Suprapubic skin (tissue), 4 donors: ENCODE measurements at regions not wholly inside any gene's neighbourhood (a gene's known extent, or its start where the extent isn't known, plus 50 kb on each side); places are given as distances from the start of the nearest gene placed in this dataset.
"Not testable (repeated sequence)": the region's sequence is repeated elsewhere in the genome, so short reads cannot be mapped to it uniquely, and the experiment has no call there.

Source experiments
- DNase-seq, 2 donors: peaks; one replicate each; pipeline ENCODE4 v3.0.0-alpha.2; 2019; ENCODE audit warnings: low spot score in 2 of 2
- H3K27ac ChIP-seq: fragments of 200-600 bp; sonication (generic); one replicate; pipeline ENCODE4 v1.5.1; 2019
- H3K27me3 ChIP-seq: fragments of 200-600 bp; sonication (generic); one replicate; pipeline ENCODE4 v1.5.1; 2019
- H3K36me3 ChIP-seq: fragments of 200-600 bp; sonication (generic); one replicate; pipeline ENCODE4 v1.5.1; 2019
- H3K4me1 ChIP-seq: fragments of 200-600 bp; sonication (generic); one replicate; pipeline ENCODE4 v1.5.1; 2019
- H3K4me3 ChIP-seq: fragments of 200-600 bp; sonication (generic); one replicate; pipeline ENCODE4 v1.5.1; 2019; ENCODE audit warnings: mild to moderate bottlenecking
- H3K9me3 ChIP-seq: fragments of 200-600 bp; sonication (generic); one replicate; pipeline ENCODE4 v1.5.1; 2019
- EP300 ChIP-seq: sonication (generic); formaldehyde crosslinking; IDR thresholded peaks from one replicate; pipeline ENCODE4 v1.6.1; 2017; ENCODE audit warnings: antibody characterized with exemption
- POLR2A ChIP-seq, 2 donors: fragments of 450-650 bp; IDR thresholded peaks; one replicate each; pipeline ENCODE4 v1.6.1; 2017; ENCODE audit warnings: antibody characterized with exemption in 2 of 2, mild to moderate bottlenecking in 2 of 2, moderate library complexity in 2 of 2
- POLR2AphosphoS5 ChIP-seq, 3 donors: sonication (generic); formaldehyde crosslinking; IDR thresholded peaks; one replicate each; pipeline ENCODE4 v1.6.1; 2017; ENCODE audit warnings: antibody characterized with exemption in 3 of 3
- WGBS: methylation state at CpG from one replicate; pipeline ENCODE4 v1.1.5; 2018; 5-methylcytosine and 5-hydroxymethylcytosine counted together
- TF ChIP-seq, protein P1 (sequence below), 2 donors: fragments of 200-600 bp in 1 of 2; fragments of 450-650 bp in 1 of 2; sonication (generic) in 1 of 2; IDR thresholded peaks; one replicate each; pipeline ENCODE4 v1.5.1; 2016 to 2019; ENCODE audit warnings: antibody characterized with exemption in 2 of 2, mild to moderate bottlenecking in 1 of 2, moderate library complexity in 1 of 2

GRCh38 chr3:30453360-30454039 is 152.9 kb upstream of the TGFBR2 start:
- WGBS, result 60% methylated on average over 4 of the region's 4 CpGs
- H3K27me3 ChIP-seq, result no peaks in the 10 kb centered on the region
- H3K4me3 ChIP-seq, result no peak overlapping the region
- H3K27ac ChIP-seq, result no peak overlapping the region
- no peak for TF ChIP-seq EP300
- TF ChIP-seq, protein P1, sequence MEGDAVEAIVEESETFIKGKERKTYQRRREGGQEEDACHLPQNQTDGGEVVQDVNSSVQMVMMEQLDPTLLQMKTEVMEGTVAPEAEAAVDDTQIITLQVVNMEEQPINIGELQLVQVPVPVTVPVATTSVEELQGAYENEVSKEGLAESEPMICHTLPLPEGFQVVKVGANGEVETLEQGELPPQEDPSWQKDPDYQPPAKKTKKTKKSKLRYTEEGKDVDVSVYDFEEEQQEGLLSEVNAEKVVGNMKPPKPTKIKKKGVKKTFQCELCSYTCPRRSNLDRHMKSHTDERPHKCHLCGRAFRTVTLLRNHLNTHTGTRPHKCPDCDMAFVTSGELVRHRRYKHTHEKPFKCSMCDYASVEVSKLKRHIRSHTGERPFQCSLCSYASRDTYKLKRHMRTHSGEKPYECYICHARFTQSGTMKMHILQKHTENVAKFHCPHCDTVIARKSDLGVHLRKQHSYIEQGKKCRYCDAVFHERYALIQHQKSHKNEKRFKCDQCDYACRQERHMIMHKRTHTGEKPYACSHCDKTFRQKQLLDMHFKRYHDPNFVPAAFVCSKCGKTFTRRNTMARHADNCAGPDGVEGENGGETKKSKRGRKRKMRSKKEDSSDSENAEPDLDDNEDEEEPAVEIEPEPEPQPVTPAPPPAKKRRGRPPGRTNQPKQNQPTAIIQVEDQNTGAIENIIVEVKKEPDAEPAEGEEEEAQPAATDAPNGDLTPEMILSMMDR (IDR thresholded peaks at IDR 0.05), result no peak
- TF ChIP-seq POLR2A (IDR thresholded peaks at IDR 0.05), result no peak
- TF ChIP-seq POLR2AphosphoS5 (IDR thresholded peaks at IDR 0.05), result no peak
- no peak for DNase-seq
- H3K36me3 ChIP-seq, result no peaks in the 10 kb centered on the region
- peaks cover 11% of the 10 kb centered on the region for H3K4me1 ChIP-seq
- H3K9me3 ChIP-seq, result no peaks in the 10 kb centered on the region

DNA sequence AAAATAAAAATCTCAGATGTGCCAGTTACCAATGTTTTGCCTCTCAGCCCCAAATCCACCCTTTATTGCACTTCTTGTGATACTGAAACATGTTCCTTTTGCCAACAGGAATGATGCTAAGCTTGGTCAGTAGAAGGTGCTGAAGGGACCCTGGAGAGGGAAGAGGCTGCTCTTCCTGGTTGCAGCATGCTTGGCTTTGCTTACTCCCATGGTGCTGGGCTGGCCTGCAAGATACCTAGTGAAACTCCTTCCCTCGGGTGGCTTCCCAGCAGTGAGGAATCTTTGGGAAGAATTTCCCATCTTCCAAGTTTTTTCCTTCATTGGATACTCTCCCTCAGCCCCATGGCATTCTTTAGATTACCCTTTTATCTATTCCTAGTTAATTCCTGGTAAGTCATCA is 151.8 kb upstream of the TGFBR2 start:
- Histone ChIP-seq H3K36me3 (no peaks in the 10 kb centered on the region), H3K4me1 (peaks cover 15% of the 10 kb centered on the region), H3K9me3 (no peaks in the 10 kb centered on the region), H3K4me3 (no peak overlapping the region), H3K27ac (no peak overlapping the region), H3K27me3 (no peaks in the 10 kb centered on the region)
- TF ChIP-seq, protein P1 (IDR thresholded peaks at IDR 0.05), result no peak
- no peak for TF ChIP-seq POLR2A (IDR thresholded peaks at IDR 0.05)
- no peak for TF ChIP-seq POLR2AphosphoS5 (IDR thresholded peaks at IDR 0.05)
- TF ChIP-seq EP300, result no peak
- DNase-seq, result no peak
- 74% methylated on average over 1 of the region's 1 CpG for WGBS

GRCh38 chr3:30455112-30455511 is 151.3 kb upstream of the TGFBR2 start:
- H3K27me3 ChIP-seq, H3K9me3 ChIP-seq, H3K36me3 ChIP-seq, H3K4me3 ChIP-seq, DNase-seq: not testable (repeated sequence)
- peak overlapping the region; percentile 42 for H3K27ac ChIP-seq
- peaks cover 15% of the 10 kb centered on the region for H3K4me1 ChIP-seq
- 76% methylated on average over 4 of the region's 4 CpGs for WGBS

- Histone ChIP-seq H3K27ac (peak overlapping the region; percentile 42), H3K36me3 (no peaks in the 10 kb centered on the region), H3K9me3 (no peaks in the 10 kb centered on the region), H3K4me1 (peaks cover 15% of the 10 kb centered on the region), H3K27me3 (no peaks in the 10 kb centered on the region), H3K4me3 (no peak overlapping the region)
- WGBS, result 45% methylated on average over 3 of the region's 3 CpGs
- TF ChIP-seq POLR2A (IDR thresholded peaks at IDR 0.05) (no peak), POLR2AphosphoS5 (IDR thresholded peaks at IDR 0.05) (peak in 1 of 3 donors; percentile 48)
- DNase-seq, result peak in 1 of 2 donors; percentile 72
Observed at GRCh38 chr3:30455840-30456239, 150.6 kb upstream of the TGFBR2 start.

DNA sequence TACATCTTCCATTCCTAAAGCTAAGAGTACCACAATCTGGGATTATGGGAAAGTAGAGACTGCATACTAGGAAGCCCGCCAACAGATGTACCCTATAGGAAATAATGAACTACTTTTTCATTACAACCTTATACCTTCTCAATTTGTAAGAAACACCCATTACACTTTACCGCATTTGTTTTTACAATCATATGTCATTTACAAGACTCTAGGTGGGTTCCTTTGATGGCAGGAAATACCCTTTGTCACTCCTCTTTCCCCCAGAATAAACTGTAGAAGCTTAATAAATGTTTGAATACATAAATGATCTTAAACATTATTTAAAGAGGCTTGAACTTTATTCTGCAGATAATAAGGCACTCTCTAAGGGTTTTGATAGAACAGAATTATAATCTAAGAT is 150.1 kb upstream of the TGFBR2 start:
- Histone ChIP-seq H3K4me1 (peaks cover 15% of the 10 kb centered on the region), H3K27me3 (no peaks in the 10 kb centered on the region), H3K36me3 (no peaks in the 10 kb centered on the region), H3K9me3 (no peaks in the 10 kb centered on the region), H3K27ac (peak overlapping the region; percentile 7), H3K4me3 (no peak overlapping the region)
- 94% methylated on average over 2 of the region's 2 CpGs for WGBS
- DNase-seq, result no peak
- no peak for TF ChIP-seq POLR2A (IDR thresholded peaks at IDR 0.05)
- TF ChIP-seq, protein P1 (IDR thresholded peaks at IDR 0.05), result no peak

GRCh38 chr3:30457081-30457480 is 149.3 kb upstream of the TGFBR2 start:
- H3K27me3 ChIP-seq, result no peaks in the 10 kb centered on the region
- no peak for DNase-seq
- no peaks in the 10 kb centered on the region for H3K36me3 ChIP-seq
- WGBS, result 81% methylated on average over 1 of the region's 1 CpG
- H3K27ac ChIP-seq, result no peak overlapping the region
- TF ChIP-seq EP300, result no peak
- TF ChIP-seq, protein P1 (IDR thresholded peaks at IDR 0.05), result no peak
- no peak for TF ChIP-seq POLR2AphosphoS5 (IDR thresholded peaks at IDR 0.05)
- TF ChIP-seq POLR2A (IDR thresholded peaks at IDR 0.05), result no peak
- no peak overlapping the region for H3K4me3 ChIP-seq
- H3K9me3 ChIP-seq, result no peaks in the 10 kb centered on the region
- H3K4me1 ChIP-seq, result peaks cover 15% of the 10 kb centered on the region
